ENCODE measurements at regions not wholly inside any gene's neighbourhood (a gene's known extent, or its start where the extent isn't known, plus 50 kb on each side); places are given as distances from the start of the nearest gene placed in this dataset.
A peak's percentile ranks its signal among the peaks of the same experiment; 100 is the strongest.

GRCh38 chr6:40956936-40957335 lies 82.1 kb downstream of the UNC5CL start:
- Histone ChIP-seq H3K9me3 (replicated peaks) (no peaks in the 10 kb centered on the region), H3K27ac (peak overlapping the region; percentile 95), H3K4me3 (no peak overlapping the region), H3K36me3 (no peaks in the 10 kb centered on the region), H3K27me3 (replicated peaks) (no peaks in the 10 kb centered on the region), H3K4me1 (replicated peaks) (peaks cover 71% of the 10 kb centered on the region)
- DNase-seq (ENCODE audit: low read depth in 1 of 2, low spot score in 2 of 2), result peak in 1 of 2 experiments; percentile 34

- H3K36me3 ChIP-seq, result no peaks in the 10 kb centered on the region
Observed at GRCh38 chr6:40955178-40955545, 83.9 kb downstream of the UNC5CL start.

GRCh38 chr6:40954446-40955177 lies 84.4 kb downstream of the UNC5CL start:
- Histone ChIP-seq H3K4me1 (replicated peaks) (peaks cover 80% of the 10 kb centered on the region), H3K4me3 (no peak overlapping the region), H3K9me3 (replicated peaks) (no peaks in the 10 kb centered on the region), H3K27ac (no peak overlapping the region), H3K36me3 (no peaks in the 10 kb centered on the region), H3K27me3 (replicated peaks) (no peaks in the 10 kb centered on the region)
- DNase-seq (ENCODE audit: low read depth in 1 of 2, low spot score in 2 of 2), result no peak

More at GRCh38 chr6:40955178-40955545, 83.9 kb downstream of the UNC5CL start:
- Histone ChIP-seq H3K4me1 (replicated peaks) (peaks cover 77% of the 10 kb centered on the region), H3K9me3 (replicated peaks) (no peaks in the 10 kb centered on the region), H3K4me3 (no peak overlapping the region), H3K27me3 (replicated peaks) (no peaks in the 10 kb centered on the region), H3K27ac (no peak overlapping the region)
- no peak for DNase-seq (ENCODE audit: low read depth in 1 of 2, low spot score in 2 of 2)

- no peaks in the 10 kb centered on the region for H3K9me3 ChIP-seq (replicated peaks)
- no peaks in the 10 kb centered on the region for H3K36me3 ChIP-seq
- no peaks in the 10 kb centered on the region for H3K27me3 ChIP-seq (replicated peaks)
- peak overlapping the region; percentile 47 for H3K27ac ChIP-seq
- H3K4me1 ChIP-seq (replicated peaks), result peaks cover 78% of the 10 kb centered on the region
- no peak overlapping the region for H3K4me3 ChIP-seq
- DNase-seq (ENCODE audit: low read depth in 1 of 2, low spot score in 2 of 2), result peak in 1 of 2 experiments; percentile 53
Observed at GRCh38 chr6:40953486-40953885, 85.5 kb downstream of the UNC5CL start.

- Histone ChIP-seq H3K27me3 (replicated peaks) (no peaks in the 10 kb centered on the region), H3K9me3 (replicated peaks) (no peaks in the 10 kb centered on the region), H3K4me1 (replicated peaks) (peaks cover 74% of the 10 kb centered on the region), H3K36me3 (no peaks in the 10 kb centered on the region; the same call in 1 of the 2 replicates), H3K27ac (peak overlapping the region; percentile 74), H3K4me3 (no peak overlapping the region)
- peak; percentile 72 to 80 for DNase-seq (ENCODE audit: low read depth in 1 of 2, low spot score in 2 of 2)
Observed at GRCh38 chr6:40950986-40951698, 87.9 kb downstream of the UNC5CL start.

GRCh38 chr6:40948570-40948969 lies 90.5 kb downstream of the UNC5CL start:
- Histone ChIP-seq H3K27ac (peak overlapping the region; percentile 45), H3K9me3 (replicated peaks) (no peaks in the 10 kb centered on the region), H3K27me3 (replicated peaks) (no peaks in the 10 kb centered on the region), H3K4me3 (no peak overlapping the region), H3K36me3 (no peaks in the 10 kb centered on the region; the same call in 1 of the 2 replicates), H3K4me1 (replicated peaks) (peaks cover 60% of the 10 kb centered on the region)
- DNase-seq (ENCODE audit: low read depth in 1 of 2, low spot score in 2 of 2), result no peak

- H3K4me1 ChIP-seq (replicated peaks), result peaks cover 55% of the 10 kb centered on the region
- no peaks in the 10 kb centered on the region for H3K27me3 ChIP-seq (replicated peaks)
- peak overlapping the region; percentile 45 for H3K27ac ChIP-seq
- peak in 1 of 2 experiments; percentile 81 for DNase-seq (ENCODE audit: low read depth in 1 of 2, low spot score in 2 of 2)
- H3K9me3 ChIP-seq (replicated peaks), result no peaks in the 10 kb centered on the region
- no peak overlapping the region for H3K4me3 ChIP-seq
- H3K36me3 ChIP-seq, result no peaks in the 10 kb centered on the region; the same call in 1 of the 2 replicates
Observed at GRCh38 chr6:40947876-40948526, 91.0 kb downstream of the UNC5CL start.

- Histone ChIP-seq H3K4me1 (replicated peaks) (peaks cover 50% of the 10 kb centered on the region), H3K27me3 (replicated peaks) (no peaks in the 10 kb centered on the region), H3K9me3 (replicated peaks) (no peaks in the 10 kb centered on the region), H3K4me3 (no peak overlapping the region), H3K36me3 (no peaks in the 10 kb centered on the region; the same call in 1 of the 2 replicates), H3K27ac (no peak overlapping the region)
- no peak for DNase-seq (ENCODE audit: low read depth in 1 of 2, low spot score in 2 of 2)
Observed at GRCh38 chr6:40946738-40947301, 92.2 kb downstream of the UNC5CL start.

- no peak overlapping the region for H3K4me3 ChIP-seq
- no peak for DNase-seq (ENCODE audit: low read depth in 1 of 2, low spot score in 2 of 2)
- peak overlapping the region; percentile 64 for H3K27ac ChIP-seq
- no peaks in the 10 kb centered on the region for H3K36me3 ChIP-seq
- peaks cover 43% of the 10 kb centered on the region for H3K4me1 ChIP-seq (replicated peaks)
- H3K9me3 ChIP-seq (replicated peaks), result no peaks in the 10 kb centered on the region
- H3K27me3 ChIP-seq (replicated peaks), result no peaks in the 10 kb centered on the region
Observed at GRCh38 chr6:40937491-40937890, 101.5 kb downstream of the UNC5CL start.

GRCh38 chr6:40936818-40937251 lies 102.2 kb downstream of the UNC5CL start:
- Histone ChIP-seq H3K27me3 (replicated peaks) (no peaks in the 10 kb centered on the region), H3K9me3 (replicated peaks) (no peaks in the 10 kb centered on the region)
- peak; percentile 68 to 78 for DNase-seq (ENCODE audit: low read depth in 1 of 2, low spot score in 2 of 2)

GRCh38 chr6:40933864-40934263 lies 105.2 kb downstream of the UNC5CL start:
- Histone ChIP-seq H3K4me3 (no peak overlapping the region), H3K27me3 (replicated peaks) (no peaks in the 10 kb centered on the region)
- no peak for DNase-seq (ENCODE audit: low read depth in 1 of 2, low spot score in 2 of 2)

More at GRCh38 chr6:40936818-40937251, 102.2 kb downstream of the UNC5CL start:
- Histone ChIP-seq H3K36me3 (no peaks in the 10 kb centered on the region), H3K4me1 (replicated peaks) (peaks cover 49% of the 10 kb centered on the region), H3K4me3 (no peak overlapping the region), H3K27ac (peak overlapping the region; percentile 64)

GRCh38 chr6:40932953-40933352 lies 106.1 kb downstream of the UNC5CL start:
- Histone ChIP-seq H3K27ac (no peak overlapping the region), H3K4me1 (replicated peaks) (peaks cover 59% of the 10 kb centered on the region), H3K4me3 (no peak overlapping the region), H3K36me3 (no peaks in the 10 kb centered on the region), H3K9me3 (replicated peaks) (no peaks in the 10 kb centered on the region), H3K27me3 (replicated peaks) (no peaks in the 10 kb centered on the region)
- DNase-seq (ENCODE audit: low read depth in 1 of 2, low spot score in 2 of 2), result no peak

More at GRCh38 chr6:40933864-40934263, 105.2 kb downstream of the UNC5CL start:
- Histone ChIP-seq H3K4me1 (replicated peaks) (peaks cover 59% of the 10 kb centered on the region), H3K9me3 (replicated peaks) (no peaks in the 10 kb centered on the region), H3K36me3 (no peaks in the 10 kb centered on the region), H3K27ac (peak overlapping the region; percentile 8; the same call in 1 of the 2 replicates)

- H3K9me3 ChIP-seq (replicated peaks), result no peaks in the 10 kb centered on the region
- peak overlapping the region; percentile 81 for H3K27ac ChIP-seq
- no peaks in the 10 kb centered on the region for H3K36me3 ChIP-seq
- peaks cover 53% of the 10 kb centered on the region for H3K4me1 ChIP-seq (replicated peaks)
- no peak for DNase-seq (ENCODE audit: low read depth in 1 of 2, low spot score in 2 of 2)
- H3K4me3 ChIP-seq, result no peak overlapping the region
- no peaks in the 10 kb centered on the region for H3K27me3 ChIP-seq (replicated peaks)
Observed at GRCh38 chr6:40932366-40932765, 106.7 kb downstream of the UNC5CL start.

Data from SJSA1 (cell line).